NCI-H2081 treated with DMSO at 0.1 percent for 48 hours (cell line): ENCODE measurements at regions not wholly inside any gene's neighbourhood (a gene's known extent, or its start where the extent isn't known, plus 50 kb on each side); places are given as distances from the start of the nearest gene placed in this dataset.

ENCODE experiments used
- DNase-seq: peaks from one replicate; lab custom pipeline; 2025; lab: John Stamatoyannopoulos, UW

GRCh38 chr2:56615760-56616159, 432.0 kb downstream of the CCDC85A start:
- DNase-seq = no peak

DNA sequence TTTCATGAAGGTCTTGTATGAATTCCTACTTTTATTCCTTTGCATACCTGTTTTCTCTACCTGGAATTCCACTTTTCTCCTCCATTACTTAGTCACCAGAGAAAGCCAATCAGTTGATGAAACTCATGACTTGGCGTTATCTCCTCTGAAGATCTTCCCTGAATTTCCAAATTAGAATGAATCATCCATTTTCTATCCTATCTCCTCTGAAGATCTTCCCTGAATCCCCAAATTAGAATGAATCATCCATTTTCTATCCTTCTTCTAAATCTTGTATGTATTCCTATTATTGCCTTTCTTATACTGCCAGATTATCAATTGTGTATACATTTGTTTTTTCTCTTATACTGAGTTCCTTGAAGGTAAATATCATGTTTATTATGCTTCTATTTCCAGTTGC, 440.4 kb downstream of the CCDC85A start:
- no peak for DNase-seq

DNA sequence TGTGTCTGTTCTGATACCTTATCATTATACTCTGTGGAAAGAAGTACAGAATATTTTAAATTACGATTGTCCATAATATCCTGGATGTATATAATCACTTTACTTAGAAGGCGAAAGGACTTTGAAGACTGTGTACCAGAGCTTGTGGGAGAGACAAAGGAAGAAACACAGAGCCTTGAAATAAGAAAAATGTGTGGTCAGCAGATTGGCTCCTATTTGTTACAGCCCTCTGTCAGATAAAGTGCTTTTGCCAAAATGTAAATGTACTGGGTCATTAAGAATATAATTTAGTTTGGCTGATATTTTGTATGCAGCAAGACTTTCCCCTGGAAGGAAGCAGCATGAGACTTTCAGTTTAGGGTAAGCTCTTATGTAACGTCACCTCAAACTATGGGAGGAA, 443.1 kb downstream of the CCDC85A start:
- no peak for DNase-seq

DNA sequence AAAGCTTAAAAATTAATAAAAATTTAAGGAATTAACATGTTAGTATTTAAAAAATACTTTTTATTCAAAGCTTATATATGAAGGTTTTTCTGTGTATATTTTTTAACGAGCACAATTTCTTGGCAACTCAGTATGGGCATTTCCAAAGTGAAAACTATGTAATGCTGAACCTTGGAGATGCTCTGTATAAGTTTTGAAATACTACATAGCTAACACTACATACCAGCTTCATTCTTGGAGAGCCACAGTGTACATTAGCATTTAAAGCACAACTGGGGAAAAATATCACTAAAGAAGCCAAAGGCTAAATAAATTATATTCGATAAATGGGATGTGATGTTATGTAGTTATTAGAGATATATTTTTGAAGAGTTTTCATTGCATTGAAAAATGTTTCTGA, 446.5 kb downstream of the CCDC85A start:
- DNase-seq = no peak

DNA sequence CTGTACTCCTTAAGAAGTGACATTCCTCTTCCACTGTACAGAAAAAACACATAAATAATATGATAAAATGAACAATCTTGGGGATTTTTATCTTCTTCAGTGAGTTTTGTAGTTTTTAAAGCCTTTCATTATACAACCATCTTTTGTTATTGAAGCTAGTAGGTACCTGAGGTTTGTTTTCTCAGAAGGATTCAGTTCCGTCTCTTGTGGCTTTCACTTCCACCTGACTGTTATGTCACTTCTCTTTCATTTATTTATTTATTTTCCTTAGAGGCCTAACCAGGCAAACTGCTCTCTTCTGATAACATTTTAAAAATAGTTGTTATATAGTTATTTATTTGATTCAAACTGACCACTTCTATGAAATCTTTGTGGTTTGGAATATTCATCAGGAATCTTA, 464.2 kb downstream of the CCDC85A start:
- DNase-seq = no peak

GRCh38 chr2:56648802-56649201, 465.0 kb downstream of the CCDC85A start:
- DNase-seq = no peak

DNA sequence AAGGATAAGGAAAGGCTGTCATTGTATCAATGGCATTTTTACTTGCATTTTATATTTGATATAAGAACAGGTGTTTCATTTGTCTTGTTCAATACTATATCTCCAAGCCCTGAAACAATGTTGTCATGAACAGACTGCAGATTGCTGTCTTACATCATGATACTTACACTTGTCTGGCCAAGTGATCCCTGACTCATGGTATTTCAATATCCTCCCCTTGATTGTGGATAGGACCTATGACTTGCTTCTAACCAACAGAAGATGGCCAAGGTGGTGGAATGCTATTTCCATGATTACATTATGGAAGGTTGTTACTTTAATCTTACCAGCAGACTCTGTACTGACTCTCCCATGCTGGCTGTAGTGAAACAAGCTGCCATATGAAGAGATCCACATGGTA, 471.1 kb downstream of the CCDC85A start:
- no peak for DNase-seq

- no peak for DNase-seq
Observed at GRCh38 chr2:56656826-56657225, 473.0 kb downstream of the CCDC85A start.

GRCh38 chr2:56666777-56667176, 483.0 kb downstream of the CCDC85A start:
- no peak for DNase-seq

- no peak for DNase-seq
Observed at GRCh38 chr2:56671973-56672569, 488.3 kb downstream of the CCDC85A start.

DNA sequence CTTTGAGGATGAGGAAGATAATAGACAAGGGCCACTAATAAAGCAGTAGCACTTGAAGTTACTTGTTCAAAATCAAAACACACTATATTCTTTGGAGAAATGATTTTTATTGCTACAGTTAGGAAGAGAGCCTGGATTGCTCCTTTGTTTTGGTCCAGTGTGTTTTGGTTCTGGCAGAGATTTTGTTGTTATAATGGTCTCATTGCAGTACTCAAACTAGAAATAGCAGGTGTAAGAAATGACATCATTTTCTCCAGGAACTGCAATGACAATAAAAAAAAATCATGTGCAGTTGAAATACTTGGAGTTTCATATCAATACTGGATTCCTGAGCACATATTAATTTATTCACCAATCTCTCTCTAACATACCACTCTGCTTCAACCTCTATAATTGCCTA, 490.3 kb downstream of the CCDC85A start:
- no peak for DNase-seq

DNA sequence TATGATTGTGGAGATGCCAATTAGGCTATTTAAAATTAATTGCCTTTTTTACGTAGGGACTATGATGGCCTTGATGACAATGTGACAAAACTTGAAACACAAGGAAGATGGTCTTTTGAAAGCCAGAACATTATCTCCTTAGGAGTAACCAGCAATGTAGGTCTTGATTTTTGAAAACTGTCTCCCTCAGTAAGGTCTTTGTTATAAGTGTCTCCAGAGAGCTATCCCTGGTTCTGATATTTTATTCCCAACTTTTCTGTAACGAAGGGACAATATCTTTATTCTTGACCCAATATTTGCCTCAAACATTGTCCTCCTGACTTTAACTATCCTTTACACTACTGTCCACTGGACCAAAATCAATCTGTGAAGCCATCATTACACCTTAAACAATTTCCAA, 493.2 kb downstream of the CCDC85A start:
- no peak for DNase-seq

DNA sequence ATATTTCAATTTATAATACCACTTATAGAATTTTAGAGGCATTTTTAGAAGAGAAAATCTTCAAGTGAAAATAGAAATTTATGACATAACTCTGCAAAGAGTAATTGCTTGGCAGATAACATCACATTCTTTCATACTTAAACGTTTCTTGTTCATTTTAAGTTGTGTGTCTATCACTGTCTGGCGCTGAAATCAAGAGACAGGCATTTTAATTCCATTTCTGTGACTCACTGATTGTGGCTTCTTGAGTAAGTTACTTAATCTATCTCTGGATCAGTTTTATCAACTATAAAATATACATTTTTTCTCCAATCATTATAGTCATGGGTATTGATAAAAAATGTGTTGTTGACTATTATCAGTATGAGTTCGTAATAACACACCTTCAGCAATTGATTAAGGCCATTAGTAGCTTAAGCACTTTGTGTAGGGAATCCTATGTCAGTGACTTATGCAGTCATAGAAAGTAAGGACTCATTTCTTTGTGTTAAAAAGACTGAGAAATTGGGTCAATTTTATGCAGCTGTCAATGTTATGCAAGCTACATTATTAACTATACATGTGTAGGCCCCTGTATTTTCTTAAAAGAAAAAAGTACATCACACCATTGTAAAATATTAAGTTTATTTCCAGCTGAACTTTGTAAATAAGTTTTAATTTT, 497.3 kb downstream of the CCDC85A start:
- DNase-seq = no peak

DNA sequence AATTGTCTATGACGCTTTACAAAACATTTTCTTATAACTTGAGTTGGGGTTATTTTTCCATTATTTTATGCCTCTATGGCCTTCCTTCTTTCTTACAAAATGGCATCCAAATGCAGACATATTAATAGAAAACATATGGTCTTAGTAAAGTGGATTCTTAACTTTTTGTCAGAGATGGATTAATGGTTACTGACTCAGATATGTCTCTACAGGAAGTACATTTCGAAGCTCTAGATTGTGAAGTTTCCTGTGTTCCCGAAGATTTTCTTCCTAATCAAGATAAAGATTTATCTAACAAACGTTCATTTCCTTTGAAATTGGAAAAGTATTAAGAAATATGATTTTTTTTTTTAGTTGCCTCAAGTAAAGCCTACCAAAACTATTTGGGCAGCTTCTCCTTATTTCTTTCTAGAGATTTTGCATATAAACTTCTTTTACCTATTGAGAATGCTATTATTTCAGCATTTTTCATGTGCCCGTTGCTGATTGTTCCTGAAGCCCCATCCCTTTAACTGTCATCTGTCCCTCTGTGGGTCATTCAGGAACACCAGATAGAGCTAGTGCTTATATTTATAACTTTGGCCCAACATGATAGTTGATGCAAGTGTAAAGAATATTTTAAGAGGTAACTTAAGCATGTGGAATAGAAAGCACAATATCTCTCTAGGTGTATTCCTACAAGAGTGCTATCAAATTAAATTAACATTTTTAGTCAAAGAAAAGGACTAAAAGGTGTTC, 498.0 kb downstream of the CCDC85A start:
- no peak for DNase-seq

DNA sequence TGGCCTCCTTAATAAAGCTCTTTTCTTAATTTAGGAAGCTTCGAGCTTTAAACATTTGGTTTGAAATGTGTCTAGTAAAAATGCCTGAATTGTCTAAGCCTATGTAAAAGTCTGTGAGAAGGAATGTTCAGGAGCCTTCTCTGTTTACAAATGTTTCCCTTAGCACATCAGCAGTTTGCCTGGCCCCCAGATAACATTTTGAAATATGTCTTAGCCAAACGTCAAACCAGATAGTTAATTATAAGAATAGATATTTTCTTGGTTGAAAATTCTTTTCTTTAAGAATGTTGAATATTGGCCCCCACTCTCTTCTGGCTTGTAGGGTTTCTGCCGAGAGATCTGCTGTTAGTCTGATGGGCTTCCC, 498.6 kb downstream of the CCDC85A start:
- DNase-seq = no peak

GRCh38 chr2:56684327-56684726, 500.5 kb downstream of the CCDC85A start:
- DNase-seq = no peak

- no peak for DNase-seq
Observed at GRCh38 chr2:56685205-56685604, 501.4 kb downstream of the CCDC85A start.

DNA sequence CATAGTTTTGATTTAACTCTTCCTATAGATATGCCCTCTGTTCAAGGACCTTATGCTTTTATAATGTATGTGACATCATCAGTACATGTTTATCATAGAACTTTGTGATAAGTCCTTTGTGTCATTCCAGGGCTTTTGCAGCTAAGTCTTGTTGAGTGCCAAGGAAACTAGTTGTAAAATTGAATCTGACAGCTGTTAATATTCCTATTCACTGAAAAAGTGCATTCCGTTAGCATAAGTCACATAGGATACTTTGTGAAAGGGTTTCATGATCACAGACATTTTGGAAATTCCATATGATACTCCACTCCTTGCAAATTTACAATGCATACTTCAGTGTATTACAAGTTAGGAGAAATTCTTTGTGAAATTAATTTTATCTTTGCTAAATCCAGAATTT, 503.4 kb downstream of the CCDC85A start:
- no peak for DNase-seq

GRCh38 chr2:56688661-56689060, 504.9 kb downstream of the CCDC85A start:
- DNase-seq = no peak

DNA sequence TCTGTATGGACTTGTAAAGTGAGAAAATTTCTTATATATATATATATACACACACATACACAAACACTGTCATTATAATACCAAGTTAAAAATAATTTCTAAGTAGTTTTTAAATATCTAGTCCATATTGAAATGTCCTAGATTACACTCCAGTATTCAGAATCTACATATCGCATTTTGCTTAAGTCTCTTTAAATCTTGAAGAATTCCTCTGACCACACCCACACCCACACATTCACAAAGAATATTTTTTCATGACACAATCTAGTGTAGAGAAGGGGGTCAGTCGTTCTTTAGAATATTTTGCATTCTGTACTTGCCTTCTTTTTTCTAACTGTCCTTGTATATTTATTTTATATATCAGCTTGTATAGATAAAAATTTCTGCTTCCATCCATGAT, 509.7 kb downstream of the CCDC85A start:
- DNase-seq = no peak

GRCh38 chr2:56703001-56703400, 519.2 kb downstream of the CCDC85A start:
- DNase-seq = no peak

- DNase-seq = no peak
Observed at GRCh38 chr2:56705713-56706112, 521.9 kb downstream of the CCDC85A start.

GRCh38 chr2:56707218-56707617, 523.4 kb downstream of the CCDC85A start:
- DNase-seq = no peak

- no peak for DNase-seq
Observed at GRCh38 chr2:56707650-56708049, 523.9 kb downstream of the CCDC85A start.
